ENCODE measurements at regions not wholly inside any gene's neighbourhood (a gene's known extent, or its start where the extent isn't known, plus 50 kb on each side); places are given as distances from the start of the nearest gene placed in this dataset.

DNA sequence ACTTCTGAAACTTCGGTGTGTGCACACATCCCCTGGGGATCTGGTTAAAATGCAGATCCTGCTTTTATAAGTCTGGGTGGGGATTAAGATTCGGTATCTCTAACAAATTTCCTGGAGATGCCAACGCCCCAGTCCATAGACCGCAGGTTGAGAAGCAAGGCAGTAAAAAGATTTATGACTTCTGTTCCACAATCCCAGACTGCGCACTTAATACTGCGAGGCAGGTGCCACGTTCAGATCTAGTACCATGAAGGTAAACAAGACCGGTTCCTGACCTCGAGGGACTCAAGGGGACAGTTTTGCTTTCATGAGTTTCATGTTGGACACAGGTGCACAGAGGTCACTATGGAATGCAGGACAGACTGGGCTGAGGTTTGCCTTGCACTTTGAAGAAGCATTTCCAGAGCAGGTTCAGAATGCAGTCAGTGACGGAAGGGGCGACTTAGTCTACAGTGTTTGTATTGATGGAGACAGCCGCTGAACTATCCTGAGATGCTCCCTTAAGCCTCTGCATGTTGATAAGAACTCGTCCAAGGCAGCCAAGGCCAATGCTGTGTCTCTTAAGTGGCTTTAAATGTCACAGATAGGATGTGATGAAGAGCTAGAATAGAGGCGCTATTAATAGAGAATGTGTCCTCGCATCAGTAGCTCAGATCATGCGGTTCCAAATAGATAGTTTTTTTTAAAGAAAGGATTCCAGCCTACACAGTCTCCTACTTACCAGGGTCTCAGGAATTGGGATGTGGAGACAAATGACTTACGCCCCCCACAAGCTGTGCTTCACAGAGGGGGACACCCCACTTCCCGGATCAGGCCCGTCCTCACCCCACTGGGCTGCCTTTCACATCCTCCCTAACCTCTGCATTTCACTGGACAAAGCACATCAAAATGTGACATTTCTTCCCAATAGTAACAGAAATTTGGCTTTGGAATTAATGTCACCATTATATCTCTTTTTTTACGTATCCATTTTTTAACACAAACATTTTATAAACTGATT is 97.1 kb upstream of the IRS2 start:
- no peak for DNase-seq
- no peak for ATAC-seq (ENCODE audit: insufficient read depth, low FRiP score)
- H3K9ac ChIP-seq (ENCODE audit: insufficient read depth in 1 of 2, low read length in 2 of 2): no peak overlapping the region

DNA sequence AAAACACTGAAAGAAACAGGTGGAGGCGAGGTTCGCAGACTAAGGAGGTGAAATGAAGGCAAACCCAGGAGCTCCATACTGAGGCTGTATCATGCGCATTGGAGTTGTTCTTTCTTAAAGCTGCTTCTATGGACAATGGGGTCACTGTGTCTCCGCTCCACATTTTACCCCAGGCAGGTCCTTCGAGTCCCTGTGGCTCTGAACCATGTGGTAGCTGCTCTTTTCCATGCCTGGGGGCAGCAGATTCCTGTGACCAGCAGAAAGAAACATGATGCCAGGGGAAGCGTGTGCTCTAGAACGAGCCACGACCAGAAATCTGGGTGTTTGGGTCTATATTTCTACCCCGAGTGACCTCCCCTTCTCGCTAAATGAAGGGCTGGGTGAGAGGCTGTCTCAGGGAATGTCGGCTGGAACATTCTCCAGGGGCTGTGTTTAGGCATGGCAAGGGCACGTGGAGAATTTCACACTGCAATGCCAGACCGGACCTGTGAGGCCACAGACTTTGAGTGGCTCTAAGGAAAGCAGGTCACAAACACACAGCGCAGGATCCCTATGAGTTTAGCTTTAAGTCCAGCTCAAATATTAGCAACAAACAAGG is 95.7 kb upstream of the IRS2 start:
- ATAC-seq (ENCODE audit: insufficient read depth, low FRiP score) (no peak), DNase-seq (no peak)
- Histone ChIP-seq H3K4me1 (ENCODE audit: control insufficient read depth in 5 of 5, insufficient read depth in 5 of 5, low read length in 5 of 5) (no peaks in the 10 kb centered on the region), H3K9ac (ENCODE audit: insufficient read depth in 1 of 2, low read length in 2 of 2) (no peak overlapping the region), H3K36me3 (ENCODE audit: control insufficient read depth in 4 of 4, insufficient read depth in 4 of 4, low read length in 4 of 4) (no peaks in the 10 kb centered on the region), H3K27me3 (ENCODE audit: control insufficient read depth in 3 of 3, insufficient read depth in 3 of 3, low read length in 2 of 3) (peaks cover 0 to 17% (median 2%) of the 10 kb centered on the region in 3 donors), H3K27ac (ENCODE audit: low read depth in 1 of 2, low read length in 1 of 2) (no peak overlapping the region), H3K9me3 (ENCODE audit: control insufficient read depth in 4 of 4, insufficient read depth in 3 of 4, low read length in 3 of 4) (no peaks in the 10 kb centered on the region), H3K4me3 (no peak overlapping the region)
- TF ChIP-seq, protein P1, sequence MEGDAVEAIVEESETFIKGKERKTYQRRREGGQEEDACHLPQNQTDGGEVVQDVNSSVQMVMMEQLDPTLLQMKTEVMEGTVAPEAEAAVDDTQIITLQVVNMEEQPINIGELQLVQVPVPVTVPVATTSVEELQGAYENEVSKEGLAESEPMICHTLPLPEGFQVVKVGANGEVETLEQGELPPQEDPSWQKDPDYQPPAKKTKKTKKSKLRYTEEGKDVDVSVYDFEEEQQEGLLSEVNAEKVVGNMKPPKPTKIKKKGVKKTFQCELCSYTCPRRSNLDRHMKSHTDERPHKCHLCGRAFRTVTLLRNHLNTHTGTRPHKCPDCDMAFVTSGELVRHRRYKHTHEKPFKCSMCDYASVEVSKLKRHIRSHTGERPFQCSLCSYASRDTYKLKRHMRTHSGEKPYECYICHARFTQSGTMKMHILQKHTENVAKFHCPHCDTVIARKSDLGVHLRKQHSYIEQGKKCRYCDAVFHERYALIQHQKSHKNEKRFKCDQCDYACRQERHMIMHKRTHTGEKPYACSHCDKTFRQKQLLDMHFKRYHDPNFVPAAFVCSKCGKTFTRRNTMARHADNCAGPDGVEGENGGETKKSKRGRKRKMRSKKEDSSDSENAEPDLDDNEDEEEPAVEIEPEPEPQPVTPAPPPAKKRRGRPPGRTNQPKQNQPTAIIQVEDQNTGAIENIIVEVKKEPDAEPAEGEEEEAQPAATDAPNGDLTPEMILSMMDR (IDR thresholded peaks at IDR 0.05; ENCODE audit: control extremely low read depth, extremely low read depth): no peak
- 79 to 82% methylated on average over 14 of the region's 14 CpGs for WGBS, 2 donors

More for the DNA sequence above, 97.1 kb upstream of the IRS2 start:
- TF ChIP-seq, protein P1 (IDR thresholded peaks at IDR 0.05; ENCODE audit: control extremely low read depth, extremely low read depth): no peak
- no peaks in the 10 kb centered on the region for H3K4me1 ChIP-seq (ENCODE audit: control insufficient read depth in 5 of 5, insufficient read depth in 5 of 5, low read length in 5 of 5)
- H3K4me3 ChIP-seq: no peak overlapping the region
- no peaks in the 10 kb centered on the region for H3K36me3 ChIP-seq (ENCODE audit: control insufficient read depth in 4 of 4, insufficient read depth in 4 of 4, low read length in 4 of 4)
- H3K27ac ChIP-seq (ENCODE audit: low read depth in 1 of 2, low read length in 1 of 2): no peak overlapping the region
- peaks cover 0 to 15% (median 2%) of the 10 kb centered on the region in 3 donors for H3K27me3 ChIP-seq (ENCODE audit: control insufficient read depth in 3 of 3, insufficient read depth in 3 of 3, low read length in 2 of 3)
- 79 to 81% methylated on average over 20 of the region's 20 CpGs for WGBS, 2 donors
- no peaks in the 10 kb centered on the region for H3K9me3 ChIP-seq (ENCODE audit: control insufficient read depth in 4 of 4, insufficient read depth in 3 of 4, low read length in 3 of 4)

DNA sequence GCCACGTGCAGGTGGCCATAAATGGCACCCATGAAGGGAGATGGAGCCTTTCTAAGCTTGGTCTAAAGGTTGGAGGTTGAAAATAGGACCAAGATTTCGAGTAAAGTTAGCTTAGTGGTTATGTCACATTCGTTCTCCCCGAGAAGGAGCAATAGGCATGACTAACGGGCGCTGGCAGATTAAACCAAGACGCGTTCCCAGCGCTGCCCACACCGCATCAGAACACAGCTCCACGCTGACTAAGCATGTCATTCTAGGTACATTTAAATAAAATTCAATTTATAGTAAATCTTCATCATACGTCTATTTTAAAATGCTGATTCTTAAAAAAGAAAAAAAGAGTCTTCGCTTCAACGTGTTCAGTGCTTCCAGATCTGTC is 95.0 kb upstream of the IRS2 start:
- no peaks in the 10 kb centered on the region for H3K9me3 ChIP-seq (ENCODE audit: control insufficient read depth in 4 of 4, insufficient read depth in 3 of 4, low read length in 3 of 4)
- 92 to 93% methylated on average over 14 of the region's 14 CpGs for WGBS, 2 donors
- H3K9ac ChIP-seq (ENCODE audit: insufficient read depth in 1 of 2, low read length in 2 of 2): no peak overlapping the region
- no peaks in the 10 kb centered on the region for H3K4me1 ChIP-seq (ENCODE audit: control insufficient read depth in 5 of 5, insufficient read depth in 5 of 5, low read length in 5 of 5)
- TF ChIP-seq, protein P1 (IDR thresholded peaks at IDR 0.05; ENCODE audit: control extremely low read depth, extremely low read depth): no peak
- ATAC-seq (ENCODE audit: insufficient read depth, low FRiP score) (no peak), DNase-seq (no peak)
- H3K27me3 ChIP-seq (ENCODE audit: control insufficient read depth in 3 of 3, insufficient read depth in 3 of 3, low read length in 2 of 3): peaks cover 0 to 17% (median 2%) of the 10 kb centered on the region in 3 donors
- no peak overlapping the region for H3K4me3 ChIP-seq
- no peaks in the 10 kb centered on the region for H3K36me3 ChIP-seq (ENCODE audit: control insufficient read depth in 4 of 4, insufficient read depth in 4 of 4, low read length in 4 of 4)
- no peak overlapping the region for H3K27ac ChIP-seq (ENCODE audit: low read depth in 1 of 2, low read length in 1 of 2)
